Heart left ventricle (tissue), 13 donors: ENCODE measurements at regions not wholly inside any gene's neighbourhood (a gene's known extent, or its start where the extent isn't known, plus 50 kb on each side); places are given as distances from the start of the nearest gene placed in this dataset.

ENCODE experiments used
- POLR2A ChIP-seq, 2 donors: fragments of 450-650 bp; IDR thresholded peaks; one replicate each; pipeline ENCODE4 v1.6.1; 2017; ENCODE audit warnings: antibody characterized with exemption in 2 of 2, mild to moderate bottlenecking in 2 of 2, moderate library complexity in 2 of 2
- TF ChIP-seq, protein P1 (sequence below), 12 donors: fragments of 200-600 bp; sonication (generic) in 4 of 12; IDR thresholded peaks; one replicate each; pipeline versions ENCODE4 v1.5.0 to v1.8.0; 2018 to 2022; ENCODE audit warnings: antibody characterized with exemption in 12 of 12, mild to moderate bottlenecking in 5 of 12
- donor health status: ischemic (EF 13 %, LVEDD 7.1; RV severe dilation, severe dysfunction).
- donor health status: DM: no; HTN: yes; CAD: no.
- donor health status: DM: no; HTN: no; CAD: no.
- donor health status: ischemic (EF 25% LVEDD 6.9; RV normal size, moderate dysfunction).
- donor health status: ischemic (EF 25% LVEDD 5.7; RV mildly dilated, moderate dysfunction).
- donor health status: ischemic (EF 35%, LVEDD 5.7; RV mildly dilated, moderate dysfunction).
- donor health status: nonischemic (EF 11% LVEDD 7.7; RV severe dilation, severe dysfunction).
- donor health status: DM: yes; HTN: yes; CAD: no.
- donor health status: PGD.
- donor health status: ischemic (EF 29% LVEDD 5.4; RV normal size, mild dysfunction).
- donor health status: nonischemic (EF 23%, LVEDD 6.1; RV moderate dilation, normal function).

DNA sequence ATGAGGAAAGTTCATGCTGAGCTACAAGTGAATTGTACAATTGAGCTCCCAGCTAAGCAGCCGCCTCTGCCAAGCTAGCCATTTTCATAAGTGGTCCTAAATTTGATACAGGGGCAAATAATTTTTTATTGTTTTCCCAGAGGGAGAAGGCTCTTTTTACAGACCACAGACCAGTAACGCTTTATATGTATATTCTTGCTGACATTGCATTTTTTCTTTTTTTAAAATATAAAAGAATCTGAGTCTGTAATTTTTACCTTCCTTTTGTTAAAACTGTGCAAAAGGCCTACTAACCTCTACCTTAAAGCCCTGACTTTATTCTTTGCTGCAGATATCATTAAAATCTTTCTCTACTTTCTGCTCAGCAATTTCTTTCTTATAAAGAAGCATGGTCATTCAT is 501.2 kb upstream of the INTU start:
- TF ChIP-seq, protein P1, sequence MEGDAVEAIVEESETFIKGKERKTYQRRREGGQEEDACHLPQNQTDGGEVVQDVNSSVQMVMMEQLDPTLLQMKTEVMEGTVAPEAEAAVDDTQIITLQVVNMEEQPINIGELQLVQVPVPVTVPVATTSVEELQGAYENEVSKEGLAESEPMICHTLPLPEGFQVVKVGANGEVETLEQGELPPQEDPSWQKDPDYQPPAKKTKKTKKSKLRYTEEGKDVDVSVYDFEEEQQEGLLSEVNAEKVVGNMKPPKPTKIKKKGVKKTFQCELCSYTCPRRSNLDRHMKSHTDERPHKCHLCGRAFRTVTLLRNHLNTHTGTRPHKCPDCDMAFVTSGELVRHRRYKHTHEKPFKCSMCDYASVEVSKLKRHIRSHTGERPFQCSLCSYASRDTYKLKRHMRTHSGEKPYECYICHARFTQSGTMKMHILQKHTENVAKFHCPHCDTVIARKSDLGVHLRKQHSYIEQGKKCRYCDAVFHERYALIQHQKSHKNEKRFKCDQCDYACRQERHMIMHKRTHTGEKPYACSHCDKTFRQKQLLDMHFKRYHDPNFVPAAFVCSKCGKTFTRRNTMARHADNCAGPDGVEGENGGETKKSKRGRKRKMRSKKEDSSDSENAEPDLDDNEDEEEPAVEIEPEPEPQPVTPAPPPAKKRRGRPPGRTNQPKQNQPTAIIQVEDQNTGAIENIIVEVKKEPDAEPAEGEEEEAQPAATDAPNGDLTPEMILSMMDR (IDR thresholded peaks at IDR 0.05) = no peak
- TF ChIP-seq POLR2A (IDR thresholded peaks at IDR 0.05) = no peak
